ELF-1 (cell line): ENCODE measurements at regions not wholly inside any gene's neighbourhood (a gene's known extent, or its start where the extent isn't known, plus 50 kb on each side); places are given as distances from the start of the nearest gene placed in this dataset.
A peak's percentile ranks its signal among the peaks of the same experiment; 100 is the strongest.

Experiments used
- DNase-seq: peaks from one replicate; pipeline ENCODE4 v3.0.0-alpha.2; 2016; ENCODE audit warnings: low read depth, low spot score

GRCh38 chr11:120017582-120018150 lies 120.2 kb downstream of the TRIM29 start:
- no peak for DNase-seq

- DNase-seq = peak; percentile 94
These were observed 124.3 kb downstream of the TRIM29 start for GRCh38 chr11:120013325-120014250.

GRCh38 chr11:120012245-120012644 lies 125.7 kb downstream of the TRIM29 start:
- no peak for DNase-seq

DNA sequence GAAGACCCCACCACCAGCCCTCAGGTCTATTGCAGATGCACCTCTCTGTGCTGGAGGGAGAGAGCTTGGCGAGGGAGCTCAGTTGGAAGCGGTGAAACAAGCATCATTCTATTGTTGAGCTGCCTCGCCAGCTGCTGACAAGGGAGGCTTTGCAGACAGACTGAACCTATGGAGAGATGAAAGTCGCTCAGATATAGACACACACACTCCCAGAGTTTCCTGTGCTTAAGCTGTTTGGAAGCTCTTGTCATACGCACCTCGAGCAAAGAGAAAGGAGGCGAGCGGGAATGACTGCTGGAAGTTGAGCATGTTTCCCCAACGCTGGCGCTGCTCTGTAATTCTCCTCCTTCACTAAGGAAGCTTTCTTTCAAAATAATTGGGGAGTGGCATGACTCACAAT lies 126.1 kb downstream of the TRIM29 start:
- DNase-seq = no peak

DNA sequence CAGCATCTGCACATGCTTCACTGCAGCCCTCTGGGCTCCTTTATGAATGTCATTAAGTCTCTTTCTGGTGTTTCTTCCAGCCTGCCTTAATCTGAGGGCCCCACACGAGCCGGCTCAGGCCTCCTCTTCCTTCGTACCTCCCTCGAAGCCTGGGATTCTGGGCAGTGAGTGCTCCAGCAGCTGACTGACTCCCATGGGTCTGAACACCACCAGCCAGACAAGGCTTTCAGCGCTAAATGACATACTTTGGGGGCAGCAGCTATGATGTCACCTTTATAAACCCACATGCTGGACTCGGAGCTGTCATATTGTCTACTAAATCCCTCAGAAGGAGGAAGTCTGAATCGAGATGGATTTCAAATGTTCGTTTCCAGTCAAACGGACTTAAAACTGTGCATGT lies 127.1 kb downstream of the TRIM29 start:
- no peak for DNase-seq

DNA sequence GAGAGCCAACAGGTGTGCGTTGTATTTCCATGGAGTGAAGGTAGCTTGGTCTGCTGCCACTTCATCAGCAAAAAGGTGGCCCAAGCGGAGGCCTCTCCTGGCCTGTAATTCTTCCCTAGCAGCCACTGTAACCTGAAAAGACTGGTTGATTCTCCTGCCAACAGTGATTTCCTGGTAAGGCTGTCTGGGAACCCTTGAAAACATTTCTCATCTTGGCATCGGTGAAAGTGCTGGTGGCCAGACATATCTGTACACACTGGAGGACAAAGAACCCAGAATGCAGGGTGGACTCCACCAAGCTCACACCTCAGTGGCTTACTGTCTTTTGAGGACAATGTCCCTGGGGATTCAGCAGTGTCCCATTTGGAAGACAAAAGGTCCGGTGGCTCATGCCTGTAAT lies 128.0 kb downstream of the TRIM29 start:
- no peak for DNase-seq

GRCh38 chr11:120007144-120007543 lies 130.8 kb downstream of the TRIM29 start:
- DNase-seq = no peak

DNA sequence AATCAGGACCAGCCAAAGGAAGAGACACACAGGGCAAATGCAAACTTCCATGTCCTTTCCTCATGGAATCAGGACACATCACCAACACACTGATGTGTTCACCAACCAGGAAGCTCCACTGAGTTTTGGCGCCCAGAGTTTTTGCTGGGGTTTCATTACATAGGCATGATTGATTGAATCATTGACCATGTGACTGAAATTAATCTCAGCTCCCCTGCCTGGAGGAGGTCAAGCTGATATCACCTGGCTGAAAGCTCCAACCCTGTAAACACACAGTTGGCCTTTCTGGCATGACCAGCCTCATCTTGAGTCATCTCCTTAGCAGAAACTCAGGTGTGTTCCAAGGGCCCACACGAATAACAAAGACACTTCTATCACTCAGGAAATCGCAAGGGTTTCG lies 133.2 kb downstream of the TRIM29 start:
- DNase-seq = no peak

GRCh38 chr11:120001178-120002090 lies 136.5 kb downstream of the TRIM29 start:
- no peak for DNase-seq

GRCh38 chr11:119999220-119999619 lies 138.7 kb downstream of the TRIM29 start:
- no peak for DNase-seq

- no peak for DNase-seq
These were observed 141.4 kb downstream of the TRIM29 start for GRCh38 chr11:119996556-119996955.

GRCh38 chr11:119995730-119996491 lies 142.0 kb downstream of the TRIM29 start:
- DNase-seq = no peak

- DNase-seq = peak; percentile 54
These were observed 144.2 kb downstream of the TRIM29 start for GRCh38 chr11:119993722-119994121.

GRCh38 chr11:119992171-119993051 lies 145.5 kb downstream of the TRIM29 start:
- no peak for DNase-seq

DNA sequence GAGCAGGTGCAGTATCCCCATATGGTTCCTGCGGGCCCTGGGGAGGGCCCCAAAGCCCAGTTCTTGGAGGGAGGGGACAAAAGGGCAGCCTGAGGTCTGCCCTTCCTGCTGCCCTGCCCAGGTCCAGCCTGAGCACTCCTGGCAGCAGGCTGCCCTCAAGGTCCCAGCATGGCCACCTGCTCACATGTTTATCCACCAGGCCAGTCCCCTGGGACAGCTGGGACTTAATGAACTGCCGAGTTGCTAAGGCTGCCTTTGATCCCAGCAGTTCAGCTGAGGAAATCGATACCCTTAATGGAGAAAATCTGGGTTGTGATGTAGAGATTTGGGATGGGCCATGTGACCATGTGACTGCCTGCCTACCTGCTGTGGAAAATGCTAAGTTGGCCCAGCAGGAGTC lies 146.2 kb downstream of the TRIM29 start:
- DNase-seq = no peak

DNA sequence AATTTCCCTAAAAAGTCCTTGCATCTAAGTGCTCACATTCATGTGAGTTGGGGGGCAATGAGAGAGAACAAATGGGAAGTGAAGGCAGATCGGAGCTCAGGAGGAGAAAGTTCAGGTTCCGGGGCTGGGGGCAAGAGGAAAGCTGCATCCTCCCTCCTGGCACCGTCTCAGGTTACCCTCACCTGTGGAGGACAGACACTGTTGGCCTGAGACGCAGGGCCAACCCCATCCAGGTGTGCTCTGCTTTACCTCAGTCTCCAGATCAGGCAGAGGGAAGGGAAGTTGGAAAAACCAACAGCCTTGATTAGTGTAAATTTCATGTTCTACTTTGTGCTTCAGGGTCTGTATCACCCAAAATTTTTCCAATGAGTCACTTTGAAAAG lies 146.9 kb downstream of the TRIM29 start:
- no peak for DNase-seq

DNA sequence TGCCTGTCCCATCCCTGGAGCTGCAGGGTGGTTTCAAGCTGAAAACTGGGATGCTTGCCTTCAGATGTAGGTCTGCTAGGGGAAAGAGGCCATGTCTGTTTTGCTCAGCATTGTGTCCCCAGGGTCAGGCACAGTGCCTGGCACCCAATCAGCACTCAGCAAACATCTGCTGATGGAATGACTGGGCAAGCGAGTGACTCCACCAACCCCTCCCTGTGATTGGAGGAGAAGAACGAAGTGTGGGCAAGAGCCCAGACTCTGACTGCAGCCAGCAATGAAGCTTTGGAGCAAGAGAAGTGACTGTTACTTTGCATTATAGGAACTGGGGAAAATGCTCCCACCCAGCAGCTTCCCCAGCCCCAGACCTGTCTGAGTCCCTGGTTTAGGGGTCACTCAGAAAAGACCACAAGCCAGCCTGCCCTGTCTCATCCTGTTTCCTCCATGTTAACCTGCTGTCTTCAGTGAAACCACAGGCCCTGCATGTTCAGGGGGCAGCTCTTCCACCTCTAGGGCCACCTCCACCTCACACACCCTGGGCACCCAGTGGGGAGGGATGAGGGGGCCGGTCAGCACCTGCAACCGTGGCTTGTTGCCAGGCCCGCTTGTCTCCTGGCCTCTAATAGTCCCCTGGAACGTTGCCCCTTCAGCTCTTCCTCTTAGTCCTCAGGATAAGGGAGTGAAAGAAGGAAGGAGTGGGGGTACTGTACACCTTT lies 147.4 kb downstream of the TRIM29 start:
- no peak for DNase-seq

DNA sequence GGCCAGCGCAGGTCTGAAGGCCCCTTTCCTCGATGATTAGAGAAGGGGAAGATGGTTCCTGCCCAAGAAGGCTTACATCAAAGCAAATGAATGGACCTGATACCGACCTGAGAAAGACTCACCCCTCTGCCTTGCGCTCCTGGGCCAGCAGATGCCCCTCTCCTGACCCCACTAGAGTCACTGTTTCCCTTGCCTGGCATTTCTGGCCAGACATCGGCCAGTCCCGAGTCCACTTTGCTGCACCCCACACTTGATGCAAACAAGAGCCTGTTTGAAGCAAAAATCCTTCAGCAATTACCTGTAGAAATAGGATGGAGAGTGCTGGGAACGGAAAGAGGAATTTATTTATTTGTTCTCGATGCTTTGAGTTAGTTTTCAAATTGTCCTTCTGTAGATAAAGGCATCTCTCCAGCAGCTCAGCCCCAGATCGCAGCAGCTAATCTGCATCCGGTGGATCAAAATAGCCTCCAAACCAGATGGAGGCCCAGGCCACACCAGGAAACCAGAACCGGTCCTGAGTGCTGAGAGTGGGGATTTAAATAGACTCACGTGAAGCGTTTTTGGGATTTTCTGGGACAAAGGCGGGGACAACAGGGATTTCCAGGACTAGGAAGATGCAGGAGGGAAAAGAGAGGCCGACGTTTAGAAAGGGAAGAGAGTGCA lies 148.6 kb downstream of the TRIM29 start:
- DNase-seq = no peak

DNA sequence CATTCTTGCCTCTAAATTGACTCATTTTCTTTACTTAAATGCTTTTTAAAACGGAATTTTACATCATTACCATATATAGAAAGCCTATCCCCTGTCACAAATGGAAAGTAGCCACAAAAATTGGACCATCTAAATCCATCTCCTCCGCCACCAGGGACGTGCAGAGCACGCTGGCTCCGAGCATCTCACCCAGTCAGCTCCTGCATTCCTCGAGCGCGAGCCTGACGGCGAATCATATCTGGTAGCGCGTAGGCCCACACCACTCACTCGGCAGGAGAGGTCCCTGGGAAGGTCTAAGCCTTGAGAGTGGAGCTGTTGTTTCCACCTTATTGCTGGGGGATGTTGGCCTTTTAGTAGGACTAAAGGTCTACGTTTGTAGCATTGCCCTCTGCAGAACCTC lies 152.4 kb downstream of the TRIM29 start:
- no peak for DNase-seq
